HUES48 (cell line): ENCODE measurements at regions not wholly inside any gene's neighbourhood (a gene's known extent, or its start where the extent isn't known, plus 50 kb on each side); places are given as distances from the start of the nearest gene placed in this dataset.

Experiments
- H3K27ac ChIP-seq: one replicate; pipeline ENCODE4 v1.7.0; 2013; ENCODE audit warnings: low read depth, low read length, inconsistent platforms
- H3K27me3 ChIP-seq: 2 replicates; pipeline ENCODE4 v1.6.1; 2013; ENCODE audit warnings: mild to moderate bottlenecking, low read length; ENCODE audit not compliant: control insufficient read depth, insufficient read depth
- H3K36me3 ChIP-seq: 2 replicates; pipeline ENCODE4 v1.6.1; 2013; ENCODE audit warnings: low read length; ENCODE audit not compliant: control insufficient read depth, insufficient read depth
- H3K4me1 ChIP-seq: 2 replicates; pipeline ENCODE4 v1.6.1; 2013; ENCODE audit warnings: mild to moderate bottlenecking, low read length; ENCODE audit not compliant: control insufficient read depth, insufficient read depth
- H3K4me3 ChIP-seq: 2 replicates; pipeline ENCODE4 v1.5.1; 2013; ENCODE audit warnings: mild to moderate bottlenecking, low read depth, low read length
- H3K9ac ChIP-seq: 2 replicates; pipeline ENCODE4 v1.6.1; 2013; ENCODE audit warnings: mild to moderate bottlenecking, low read depth, low read length, moderate library complexity
- H3K9me3 ChIP-seq: 2 replicates; pipeline ENCODE4 v1.6.1; 2013; ENCODE audit warnings: low read length; ENCODE audit not compliant: control insufficient read depth, insufficient read depth

DNA sequence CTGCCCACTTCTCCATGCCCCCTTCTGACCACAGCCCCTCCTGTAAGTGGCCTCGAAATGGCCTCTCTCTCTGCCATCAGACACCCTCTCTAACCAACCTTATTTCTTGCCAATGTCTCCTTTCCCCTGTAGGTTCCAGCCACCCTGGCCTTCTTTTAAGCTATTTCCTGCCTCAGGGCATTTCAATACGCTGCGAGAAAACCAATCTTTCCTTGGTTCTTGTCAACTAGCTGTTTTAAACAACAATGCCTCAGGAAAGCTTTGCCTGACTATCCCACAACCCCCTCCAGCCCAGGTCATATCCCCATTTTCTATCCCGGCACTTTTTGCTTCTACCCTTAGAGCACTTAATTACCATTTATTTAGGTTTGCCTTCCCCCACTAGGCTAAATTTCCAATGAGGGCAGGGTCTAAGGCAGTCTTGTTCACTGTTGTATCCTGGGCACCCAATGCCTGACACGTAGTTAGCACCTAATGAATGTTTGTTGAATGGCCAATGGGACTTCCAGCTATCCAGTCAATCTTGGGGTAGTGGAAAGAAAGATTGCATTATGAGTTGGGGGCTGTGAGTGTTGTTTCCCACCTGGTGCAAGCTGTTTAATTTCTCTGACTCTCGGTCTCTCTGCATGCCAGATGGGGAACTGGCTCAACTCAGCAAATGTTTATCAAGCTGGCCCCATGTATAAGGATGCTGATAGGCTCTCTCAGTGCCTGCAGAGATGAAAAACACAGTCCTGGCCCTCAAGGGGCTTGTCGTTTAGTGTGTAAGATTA is 291.2 kb downstream of the SRBD1 start:
- Histone ChIP-seq H3K36me3 (no peaks in the 10 kb centered on the region), H3K27me3 (no peaks in the 10 kb centered on the region), H3K4me1 (no peaks in the 10 kb centered on the region), H3K9me3 (no peaks in the 10 kb centered on the region), H3K4me3 (no peak overlapping the region), H3K9ac (no peak overlapping the region), H3K27ac (no peak overlapping the region)

DNA sequence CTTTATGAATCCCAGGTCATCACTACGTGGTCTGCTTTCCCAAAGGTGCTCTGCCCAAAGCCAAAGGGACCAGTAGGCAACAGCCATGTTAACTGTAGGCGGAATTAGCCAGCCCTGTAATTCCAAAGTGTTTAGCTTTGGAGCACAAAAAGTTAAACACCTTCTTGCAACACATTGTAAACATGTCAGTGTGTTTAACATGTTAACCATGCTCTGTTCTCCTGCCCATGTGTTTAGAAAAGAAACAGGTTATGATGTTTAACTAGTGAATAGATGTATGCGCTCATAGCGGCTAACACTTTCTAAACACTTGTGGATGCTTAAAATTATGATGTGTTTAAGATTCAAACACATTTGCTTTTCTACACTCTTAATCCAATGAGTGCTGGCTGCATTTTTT is 292.4 kb downstream of the SRBD1 start:
- no peak overlapping the region for H3K9ac ChIP-seq
- no peak overlapping the region for H3K4me3 ChIP-seq
- no peak overlapping the region for H3K27ac ChIP-seq
- H3K4me1 ChIP-seq, result no peaks in the 10 kb centered on the region
- H3K9me3 ChIP-seq, result no peaks in the 10 kb centered on the region
- no peaks in the 10 kb centered on the region for H3K27me3 ChIP-seq
- no peaks in the 10 kb centered on the region for H3K36me3 ChIP-seq

DNA sequence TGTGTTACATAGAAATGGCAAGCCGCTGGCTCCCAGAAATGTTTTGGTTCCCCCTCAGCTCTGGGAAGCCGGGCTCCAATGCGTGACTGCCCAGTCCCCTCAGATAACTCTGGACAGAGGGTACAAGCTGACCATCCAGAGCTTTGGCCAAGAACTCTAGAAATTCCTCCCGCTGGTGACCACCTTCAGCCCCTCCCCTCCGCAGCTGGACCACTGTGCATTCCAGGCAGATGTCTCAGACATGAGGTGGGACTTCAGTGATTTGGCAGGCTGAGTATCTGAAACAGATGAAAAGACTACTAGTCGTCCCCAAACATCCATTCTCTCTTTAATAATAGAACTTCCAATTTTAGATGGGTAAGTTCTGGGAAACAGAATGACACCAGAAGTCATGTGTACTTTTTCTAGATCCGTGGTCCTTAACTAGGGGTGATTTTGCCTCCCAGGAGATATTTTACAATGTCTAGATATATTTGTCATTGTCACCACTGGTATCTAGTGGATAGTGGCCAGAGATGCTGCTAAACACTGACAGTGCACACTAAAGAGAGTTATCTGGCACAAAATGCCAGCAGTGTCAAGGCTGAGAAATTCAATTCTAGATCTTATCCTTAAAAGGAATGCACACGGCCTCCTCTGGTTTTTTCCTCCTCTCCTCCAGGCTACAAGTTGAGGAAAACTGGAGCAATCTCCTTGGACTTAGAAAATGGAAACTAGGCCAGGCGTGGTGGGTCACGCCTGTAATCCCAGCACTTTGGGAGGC is 294.3 kb downstream of the SRBD1 start:
- no peaks in the 10 kb centered on the region for H3K9me3 ChIP-seq
- H3K27ac ChIP-seq, result no peak overlapping the region
- no peaks in the 10 kb centered on the region for H3K4me1 ChIP-seq
- H3K27me3 ChIP-seq, result no peaks in the 10 kb centered on the region
- no peak overlapping the region for H3K9ac ChIP-seq
- H3K4me3 ChIP-seq, result no peak overlapping the region
- H3K36me3 ChIP-seq, result no peaks in the 10 kb centered on the region

DNA sequence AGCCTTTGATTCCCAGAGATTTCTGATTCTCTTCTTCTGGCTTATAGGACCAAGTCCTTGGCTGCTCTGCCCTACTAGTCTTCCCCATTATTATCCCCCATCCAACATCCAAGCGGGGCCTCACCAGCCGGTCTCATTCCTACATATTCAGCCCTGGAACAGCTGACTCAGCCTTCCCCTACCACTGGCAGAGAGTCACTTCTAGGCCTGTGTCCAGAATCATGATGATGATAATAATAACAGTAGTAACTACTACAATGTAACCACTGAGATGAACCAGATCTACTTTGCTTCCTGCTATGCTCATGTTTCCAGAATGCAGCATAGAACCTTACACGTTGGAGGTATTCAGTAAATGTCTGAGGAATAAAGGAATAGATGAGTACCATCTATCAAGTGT is 295.2 kb downstream of the SRBD1 start:
- H3K4me1 ChIP-seq, result no peaks in the 10 kb centered on the region
- no peak overlapping the region for H3K27ac ChIP-seq
- no peak overlapping the region for H3K9ac ChIP-seq
- H3K9me3 ChIP-seq, result no peaks in the 10 kb centered on the region
- no peaks in the 10 kb centered on the region for H3K27me3 ChIP-seq
- H3K36me3 ChIP-seq, result no peaks in the 10 kb centered on the region
- no peak overlapping the region for H3K4me3 ChIP-seq

DNA sequence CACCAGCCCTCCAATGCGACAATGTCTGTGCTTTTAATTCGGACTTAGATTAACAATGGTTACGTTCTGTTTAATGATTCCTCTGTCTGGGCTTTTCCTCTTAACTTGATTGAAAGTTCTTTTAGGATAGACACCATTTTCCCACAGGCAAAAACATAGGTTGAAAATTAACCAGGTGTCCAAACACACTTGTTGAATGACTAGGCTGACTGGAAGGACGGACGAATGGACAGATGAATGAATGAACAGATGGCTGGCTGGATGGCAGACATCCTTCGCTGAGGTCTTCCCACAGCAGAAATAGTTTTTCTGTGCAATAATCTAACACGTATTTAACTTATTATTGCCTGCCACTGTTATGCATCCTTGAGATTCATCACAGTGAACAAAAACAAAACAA is 298.8 kb downstream of the SRBD1 start:
- H3K27me3 ChIP-seq, result no peaks in the 10 kb centered on the region
- H3K36me3 ChIP-seq, result no peaks in the 10 kb centered on the region
- H3K27ac ChIP-seq, result no peak overlapping the region
- no peak overlapping the region for H3K9ac ChIP-seq
- no peak overlapping the region for H3K4me3 ChIP-seq
- no peaks in the 10 kb centered on the region for H3K9me3 ChIP-seq
- no peaks in the 10 kb centered on the region for H3K4me1 ChIP-seq

DNA sequence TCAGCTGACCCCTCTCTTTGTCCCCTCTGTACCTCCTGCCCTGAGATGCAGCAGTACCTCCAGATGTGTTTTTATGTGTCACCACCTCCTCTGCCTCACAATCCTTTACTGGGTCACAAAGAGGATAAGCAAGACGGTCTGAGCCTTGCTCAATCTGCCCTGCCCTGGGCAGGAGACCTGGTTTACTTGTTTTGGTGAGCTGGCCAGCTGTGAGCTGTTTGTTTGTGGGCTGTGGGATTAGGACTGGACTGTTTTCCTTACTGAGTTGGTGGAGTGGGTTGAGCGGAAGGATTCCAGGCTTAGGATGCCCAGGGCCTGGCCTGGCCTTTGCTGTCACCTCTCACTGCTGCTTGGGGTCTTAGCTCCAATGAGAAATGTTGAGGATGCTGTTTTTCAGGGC is 299.5 kb downstream of the SRBD1 start:
- no peak overlapping the region for H3K9ac ChIP-seq
- H3K27ac ChIP-seq, result no peak overlapping the region
- no peaks in the 10 kb centered on the region for H3K4me1 ChIP-seq
- H3K9me3 ChIP-seq, result no peaks in the 10 kb centered on the region
- H3K36me3 ChIP-seq, result no peaks in the 10 kb centered on the region
- no peak overlapping the region for H3K4me3 ChIP-seq
- H3K27me3 ChIP-seq, result no peaks in the 10 kb centered on the region

DNA sequence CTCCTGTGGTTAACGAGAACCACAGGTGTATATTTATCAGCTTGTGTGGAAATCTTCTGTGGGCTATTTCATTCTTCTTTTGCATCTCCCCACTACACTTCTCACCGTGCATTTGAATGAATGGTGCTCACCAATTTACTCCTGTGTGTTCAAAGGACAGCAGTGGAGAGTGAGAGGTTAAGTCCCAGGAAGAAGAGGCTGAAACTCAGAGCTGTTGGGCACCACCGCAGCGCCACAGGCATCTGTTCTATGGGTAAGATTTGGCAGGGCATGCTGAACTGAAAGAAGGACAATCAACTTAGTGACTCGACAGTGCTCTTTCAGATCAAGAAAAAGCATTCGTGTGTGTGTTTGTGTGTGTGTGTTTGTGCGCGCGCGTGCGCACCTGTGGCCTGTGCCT is 297.9 kb upstream of the SIX2 start:
- no peak overlapping the region for H3K27ac ChIP-seq
- H3K9ac ChIP-seq, result no peak overlapping the region
- H3K4me3 ChIP-seq, result no peak overlapping the region
- no peaks in the 10 kb centered on the region for H3K36me3 ChIP-seq
- no peaks in the 10 kb centered on the region for H3K9me3 ChIP-seq
- H3K4me1 ChIP-seq, result no peaks in the 10 kb centered on the region
- H3K27me3 ChIP-seq, result no peaks in the 10 kb centered on the region

DNA sequence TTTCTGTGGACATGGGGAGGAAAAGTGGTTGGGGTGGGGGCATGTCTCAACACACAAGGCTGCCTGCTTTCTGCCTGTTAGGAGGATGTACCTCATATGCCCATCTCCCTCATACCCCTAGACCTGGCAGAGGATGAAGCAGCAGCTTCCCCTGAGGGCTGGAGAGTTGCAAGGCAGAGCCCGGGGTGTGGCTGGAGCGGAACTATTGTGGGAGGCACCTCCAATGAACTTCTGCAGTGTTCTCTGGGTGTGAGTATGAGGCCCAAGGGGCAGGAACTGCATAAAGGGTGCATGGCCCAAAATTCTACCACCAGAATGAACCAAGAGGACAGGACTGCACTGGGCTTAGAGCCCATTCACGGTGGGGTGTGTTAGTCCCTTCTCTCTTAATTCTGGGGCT is 296.3 kb upstream of the SIX2 start:
- Histone ChIP-seq H3K4me1 (no peaks in the 10 kb centered on the region), H3K9ac (no peak overlapping the region), H3K27ac (no peak overlapping the region), H3K27me3 (no peaks in the 10 kb centered on the region), H3K4me3 (no peak overlapping the region), H3K9me3 (no peaks in the 10 kb centered on the region), H3K36me3 (no peaks in the 10 kb centered on the region)

DNA sequence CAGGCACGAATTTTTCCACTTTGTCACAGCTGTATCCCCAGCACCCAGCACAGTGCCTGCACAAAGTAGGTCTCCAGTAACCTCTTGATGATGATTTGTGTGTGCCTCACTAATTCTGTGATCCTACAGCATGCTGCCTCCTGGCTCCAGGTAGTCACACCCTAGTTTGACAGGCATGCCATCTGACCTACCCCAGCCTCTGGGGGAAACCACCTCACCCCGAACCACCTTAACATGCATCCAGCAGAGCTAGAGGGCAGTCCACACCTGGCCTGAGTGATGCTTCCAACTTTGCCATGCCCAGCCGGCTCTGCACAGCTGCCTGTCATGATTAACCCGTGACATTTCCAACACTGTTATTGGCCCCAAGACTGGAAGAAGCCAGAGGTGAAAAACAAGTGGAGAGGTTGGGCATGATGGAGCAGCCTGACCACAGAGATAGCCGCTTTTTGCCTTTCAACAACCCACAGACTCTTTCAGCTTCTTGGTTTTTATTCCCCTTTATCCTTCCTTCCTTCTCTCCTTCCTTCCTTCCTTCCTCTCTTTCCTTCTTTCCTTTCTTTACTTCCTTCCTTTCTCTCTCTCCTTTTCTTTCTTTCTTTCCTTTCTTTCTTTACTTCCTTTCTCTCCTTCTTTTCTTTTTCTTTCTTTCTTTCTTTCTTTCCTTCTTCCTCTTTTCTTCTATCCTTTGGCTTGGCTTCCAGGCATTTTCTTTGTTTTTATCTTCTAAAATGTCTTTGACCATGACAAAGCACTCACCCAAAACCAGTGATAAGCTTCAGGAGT is 294.4 kb upstream of the SIX2 start:
- Histone ChIP-seq H3K4me1 (no peaks in the 10 kb centered on the region), H3K36me3 (no peaks in the 10 kb centered on the region), H3K9me3 (no peaks in the 10 kb centered on the region), H3K4me3 (no peak overlapping the region), H3K27ac (no peak overlapping the region), H3K27me3 (no peaks in the 10 kb centered on the region), H3K9ac (no peak overlapping the region)

DNA sequence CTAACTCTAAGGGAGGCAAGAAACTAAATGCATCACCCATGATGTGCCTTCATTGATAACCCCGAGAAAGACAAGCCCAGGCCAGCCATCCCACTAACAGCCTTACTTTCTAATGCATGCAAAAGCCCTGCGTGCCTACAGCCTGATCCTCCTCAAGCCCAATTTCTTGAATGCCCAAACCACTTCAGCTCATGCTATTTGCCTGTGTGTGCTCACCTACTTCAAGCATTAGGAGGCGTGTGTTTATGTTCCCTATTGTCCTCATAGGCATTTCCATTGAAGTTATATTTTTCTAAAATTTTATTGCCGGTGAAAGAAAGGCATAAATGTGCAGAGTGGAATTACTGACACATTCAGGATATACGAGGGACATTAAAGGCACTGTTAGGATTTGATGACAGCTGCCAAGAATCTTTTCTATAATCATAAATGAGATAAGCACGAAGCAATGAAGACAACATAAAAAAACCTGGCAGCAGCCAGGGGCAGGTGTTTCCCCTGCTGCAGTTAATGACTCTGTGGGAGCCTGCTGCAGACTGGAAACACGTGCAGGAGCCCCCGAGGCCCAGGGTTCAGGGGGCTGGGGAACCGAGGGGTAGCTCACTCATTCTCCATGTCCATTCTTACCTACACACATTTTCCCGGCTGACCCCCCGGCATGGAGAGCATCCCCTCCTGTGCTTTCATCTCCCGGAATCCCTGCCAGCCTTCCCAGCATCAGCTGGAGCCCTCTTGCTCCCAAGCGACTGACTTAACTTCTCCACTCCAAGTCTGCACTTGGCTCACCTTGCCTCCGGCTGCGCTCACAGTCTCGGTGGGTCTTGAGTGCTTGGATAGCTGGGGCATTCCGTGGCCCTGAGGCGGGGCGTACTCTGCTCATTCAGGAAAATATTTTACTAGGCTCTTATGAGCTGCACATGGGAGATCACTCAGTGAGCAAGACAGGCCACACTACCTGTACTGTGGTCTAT is 292.3 kb upstream of the SIX2 start:
- H3K9ac ChIP-seq, result no peak overlapping the region
- H3K36me3 ChIP-seq, result no peaks in the 10 kb centered on the region
- no peaks in the 10 kb centered on the region for H3K9me3 ChIP-seq
- no peaks in the 10 kb centered on the region for H3K4me1 ChIP-seq
- H3K27ac ChIP-seq, result no peak overlapping the region
- H3K27me3 ChIP-seq, result no peaks in the 10 kb centered on the region
- H3K4me3 ChIP-seq, result no peak overlapping the region
